ENCODE measurements at regions not wholly inside any gene's neighbourhood (a gene's known extent, or its start where the extent isn't known, plus 50 kb on each side); places are given as distances from the start of the nearest gene placed in this dataset.

GRCh38 chr11:81112718-81113117 lies 1620.9 kb downstream of the FAM181B start:
- no peak overlapping the region for H3K27ac ChIP-seq (ENCODE audit: low read depth, low read length)
- H3K4me1 ChIP-seq (ENCODE audit: control insufficient read depth, low read length) = no peaks in the 10 kb centered on the region
- no peak for TF ChIP-seq EZH2phosphoT487 (IDR thresholded peaks at IDR 0.05; ENCODE audit: borderline replicate concordance, low read length)
- TF ChIP-seq, protein P1, sequence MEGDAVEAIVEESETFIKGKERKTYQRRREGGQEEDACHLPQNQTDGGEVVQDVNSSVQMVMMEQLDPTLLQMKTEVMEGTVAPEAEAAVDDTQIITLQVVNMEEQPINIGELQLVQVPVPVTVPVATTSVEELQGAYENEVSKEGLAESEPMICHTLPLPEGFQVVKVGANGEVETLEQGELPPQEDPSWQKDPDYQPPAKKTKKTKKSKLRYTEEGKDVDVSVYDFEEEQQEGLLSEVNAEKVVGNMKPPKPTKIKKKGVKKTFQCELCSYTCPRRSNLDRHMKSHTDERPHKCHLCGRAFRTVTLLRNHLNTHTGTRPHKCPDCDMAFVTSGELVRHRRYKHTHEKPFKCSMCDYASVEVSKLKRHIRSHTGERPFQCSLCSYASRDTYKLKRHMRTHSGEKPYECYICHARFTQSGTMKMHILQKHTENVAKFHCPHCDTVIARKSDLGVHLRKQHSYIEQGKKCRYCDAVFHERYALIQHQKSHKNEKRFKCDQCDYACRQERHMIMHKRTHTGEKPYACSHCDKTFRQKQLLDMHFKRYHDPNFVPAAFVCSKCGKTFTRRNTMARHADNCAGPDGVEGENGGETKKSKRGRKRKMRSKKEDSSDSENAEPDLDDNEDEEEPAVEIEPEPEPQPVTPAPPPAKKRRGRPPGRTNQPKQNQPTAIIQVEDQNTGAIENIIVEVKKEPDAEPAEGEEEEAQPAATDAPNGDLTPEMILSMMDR (IDR thresholded peaks at IDR 0.05; ENCODE audit: low read depth, low read length, poor library complexity, severe bottlenecking) = no peak
- H3K4me2 ChIP-seq (ENCODE audit: low read length) = no peak overlapping the region
- H3K9me3 ChIP-seq (ENCODE audit: control insufficient read depth, insufficient read depth, low read length) = no peaks in the 10 kb centered on the region
- no peaks in the 10 kb centered on the region for H4K20me1 ChIP-seq (ENCODE audit: control insufficient read depth, insufficient read depth, low read depth, low read length)
- no peaks in the 10 kb centered on the region for H3F3A ChIP-seq (ENCODE audit: control insufficient read depth, insufficient read depth)
- no peaks in the 10 kb centered on the region for H3K79me2 ChIP-seq (ENCODE audit: control insufficient read depth, low read length)
- H3K4me3 ChIP-seq (ENCODE audit: low read length) = no peak overlapping the region
- no peaks in the 10 kb centered on the region for H3K36me3 ChIP-seq (ENCODE audit: control insufficient read depth, low read length)
- no peaks in the 10 kb centered on the region for H3K27me3 ChIP-seq (ENCODE audit: control insufficient read depth, low read length)
- H3K9me2 ChIP-seq (replicated peaks; ENCODE audit: control insufficient read depth, low read length) = no peaks in the 10 kb centered on the region

DNA sequence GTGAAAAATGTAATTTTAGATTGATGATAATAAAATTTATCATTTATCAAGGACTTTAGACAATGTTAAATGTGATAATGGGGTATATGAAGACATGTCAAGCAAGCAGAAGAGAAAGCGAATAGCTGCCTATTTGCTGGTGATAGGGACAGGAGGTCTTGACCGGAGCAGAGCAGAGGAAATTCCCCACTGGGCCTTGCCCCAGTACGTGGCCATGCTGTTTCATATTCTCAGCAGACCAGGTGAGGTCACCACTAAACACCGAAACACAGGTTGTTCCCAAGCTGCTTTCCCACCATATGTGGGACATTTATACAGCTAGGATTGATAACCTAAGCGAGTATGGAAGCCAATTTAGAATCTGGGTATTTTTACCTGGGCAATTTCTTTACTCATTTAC lies 1629.6 kb downstream of the FAM181B start:
- H3K36me3 ChIP-seq (ENCODE audit: control insufficient read depth, low read length) = no peaks in the 10 kb centered on the region
- no peaks in the 10 kb centered on the region for H4K20me1 ChIP-seq (ENCODE audit: control insufficient read depth, insufficient read depth, low read depth, low read length)
- H3F3A ChIP-seq (ENCODE audit: control insufficient read depth, insufficient read depth) = no peaks in the 10 kb centered on the region
- no peak overlapping the region for H3K4me2 ChIP-seq (ENCODE audit: low read length)
- H3K4me3 ChIP-seq (ENCODE audit: low read length) = no peak overlapping the region
- no peaks in the 10 kb centered on the region for H3K4me1 ChIP-seq (ENCODE audit: control insufficient read depth, low read length)
- no peaks in the 10 kb centered on the region for H3K9me3 ChIP-seq (ENCODE audit: control insufficient read depth, insufficient read depth, low read length)
- H3K79me2 ChIP-seq (ENCODE audit: control insufficient read depth, low read length) = no peaks in the 10 kb centered on the region
- TF ChIP-seq, protein P1 (IDR thresholded peaks at IDR 0.05; ENCODE audit: low read depth, low read length, poor library complexity, severe bottlenecking) = no peak
- TF ChIP-seq EZH2phosphoT487 (IDR thresholded peaks at IDR 0.05; ENCODE audit: borderline replicate concordance, low read length) = no peak
- no peaks in the 10 kb centered on the region for H3K27me3 ChIP-seq (ENCODE audit: control insufficient read depth, low read length)
- no peaks in the 10 kb centered on the region for H3K9me2 ChIP-seq (replicated peaks; ENCODE audit: control insufficient read depth, low read length)
- H3K27ac ChIP-seq (ENCODE audit: low read depth, low read length) = no peak overlapping the region

GRCh38 chr11:81098471-81098870 lies 1635.2 kb downstream of the FAM181B start:
- no peak overlapping the region for H3K4me3 ChIP-seq (ENCODE audit: low read length)
- H3K9me3 ChIP-seq (ENCODE audit: control insufficient read depth, insufficient read depth, low read length) = no peaks in the 10 kb centered on the region
- no peaks in the 10 kb centered on the region for H3F3A ChIP-seq (ENCODE audit: control insufficient read depth, insufficient read depth)
- H3K79me2 ChIP-seq (ENCODE audit: control insufficient read depth, low read length) = no peaks in the 10 kb centered on the region
- TF ChIP-seq, protein P1 (IDR thresholded peaks at IDR 0.05; ENCODE audit: low read depth, low read length, poor library complexity, severe bottlenecking) = no peak
- no peak for TF ChIP-seq EZH2phosphoT487 (IDR thresholded peaks at IDR 0.05; ENCODE audit: borderline replicate concordance, low read length)
- H3K4me2 ChIP-seq (ENCODE audit: low read length) = no peak overlapping the region
- no peak overlapping the region for H3K27ac ChIP-seq (ENCODE audit: low read depth, low read length)
- H4K20me1 ChIP-seq (ENCODE audit: control insufficient read depth, insufficient read depth, low read depth, low read length) = no peaks in the 10 kb centered on the region
- no peaks in the 10 kb centered on the region for H3K4me1 ChIP-seq (ENCODE audit: control insufficient read depth, low read length)
- no peaks in the 10 kb centered on the region for H3K27me3 ChIP-seq (ENCODE audit: control insufficient read depth, low read length)
- H3K36me3 ChIP-seq (ENCODE audit: control insufficient read depth, low read length) = no peaks in the 10 kb centered on the region
- no peaks in the 10 kb centered on the region for H3K9me2 ChIP-seq (replicated peaks; ENCODE audit: control insufficient read depth, low read length)

DNA sequence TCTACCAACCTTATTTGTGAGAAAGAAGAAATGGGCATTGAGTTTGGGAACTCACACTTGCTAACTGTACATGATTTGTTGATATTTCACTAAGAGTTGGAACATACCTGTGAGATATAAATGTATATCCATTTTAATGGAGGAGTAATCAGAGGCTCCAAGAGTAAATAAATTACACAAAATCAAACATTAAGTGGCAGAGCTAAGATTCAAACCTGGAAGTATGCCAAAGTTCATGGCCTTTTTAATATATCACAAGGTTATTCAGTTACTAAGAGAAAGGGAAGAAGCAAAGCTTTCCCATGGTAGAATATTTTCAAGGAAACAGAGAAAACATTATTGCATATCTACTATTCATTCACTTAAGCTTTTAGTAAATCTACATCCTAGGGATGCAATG lies 1641.1 kb downstream of the FAM181B start:
- Histone ChIP-seq H3K4me1 (ENCODE audit: control insufficient read depth, low read length) (no peaks in the 10 kb centered on the region), H3K79me2 (ENCODE audit: control insufficient read depth, low read length) (no peaks in the 10 kb centered on the region), H3K9me2 (replicated peaks; ENCODE audit: control insufficient read depth, low read length) (no peaks in the 10 kb centered on the region), H3K9me3 (ENCODE audit: control insufficient read depth, insufficient read depth, low read length) (no peaks in the 10 kb centered on the region), H3F3A (ENCODE audit: control insufficient read depth, insufficient read depth) (no peaks in the 10 kb centered on the region), H3K36me3 (ENCODE audit: control insufficient read depth, low read length) (no peaks in the 10 kb centered on the region), H3K4me2 (ENCODE audit: low read length) (no peak overlapping the region), H3K4me3 (ENCODE audit: low read length) (no peak overlapping the region), H4K20me1 (ENCODE audit: control insufficient read depth, insufficient read depth, low read depth, low read length) (no peaks in the 10 kb centered on the region), H3K27ac (ENCODE audit: low read depth, low read length) (no peak overlapping the region), H3K27me3 (ENCODE audit: control insufficient read depth, low read length) (no peaks in the 10 kb centered on the region)
- TF ChIP-seq EZH2phosphoT487 (IDR thresholded peaks at IDR 0.05; ENCODE audit: borderline replicate concordance, low read length) = no peak
- TF ChIP-seq, protein P1 (IDR thresholded peaks at IDR 0.05; ENCODE audit: low read depth, low read length, poor library complexity, severe bottlenecking) = no peak
